ENCODE measurements at regions not wholly inside any gene's neighbourhood (a gene's known extent, or its start where the extent isn't known, plus 50 kb on each side); places are given as distances from the start of the nearest gene placed in this dataset.

GRCh38 chr4:32672359-32672758 lies 1952.2 kb downstream of the PCDH7 start:
- Mint-ChIP-seq H3K4me3 (ENCODE audit: unreplicated experiment) (no peak overlapping the region), H3K36me3 (ENCODE audit: insufficient read depth, unreplicated experiment) (no peaks in the 10 kb centered on the region), H3K9me3 (ENCODE audit: unreplicated experiment) (no peaks in the 10 kb centered on the region), H3K27ac (ENCODE audit: unreplicated experiment) (no peak overlapping the region), H3K27me3 (ENCODE audit: insufficient read depth, unreplicated experiment) (no peaks in the 10 kb centered on the region), H3K4me1 (ENCODE audit: low read depth, unreplicated experiment) (no peaks in the 10 kb centered on the region)
- Histone ChIP-seq H3K4me3 (ENCODE audit: low read depth, low read length) (no peak overlapping the region), H3K9me3 (no peaks in the 10 kb centered on the region), H3K36me3 (ENCODE audit: control insufficient read depth, insufficient read depth, low read length) (no peaks in the 10 kb centered on the region), H3K27me3 (replicated peaks; ENCODE audit: control insufficient read depth, insufficient read depth, low read length) (no peaks in the 10 kb centered on the region), H3K4me1 (no peaks in the 10 kb centered on the region)
- no peak for DNase-seq
- no peak for TF ChIP-seq CTCF (IDR thresholded peaks at IDR 0.05; ENCODE audit: insufficient read depth in 1 of 2, low read depth in 1 of 2, low read length in 1 of 2, severe bottlenecking in 1 of 2, unreplicated experiment in 1 of 2)
- BruUV-seq (replicated peaks), result no TSS peak
- POLR2A ChIA-PET, result no interaction called here
- intact Hi-C loops (cut with micrococcal nuclease; ENCODE audit: unreplicated experiment), result no loop called here
- CTCF ChIA-PET, result no interaction called here

DNA sequence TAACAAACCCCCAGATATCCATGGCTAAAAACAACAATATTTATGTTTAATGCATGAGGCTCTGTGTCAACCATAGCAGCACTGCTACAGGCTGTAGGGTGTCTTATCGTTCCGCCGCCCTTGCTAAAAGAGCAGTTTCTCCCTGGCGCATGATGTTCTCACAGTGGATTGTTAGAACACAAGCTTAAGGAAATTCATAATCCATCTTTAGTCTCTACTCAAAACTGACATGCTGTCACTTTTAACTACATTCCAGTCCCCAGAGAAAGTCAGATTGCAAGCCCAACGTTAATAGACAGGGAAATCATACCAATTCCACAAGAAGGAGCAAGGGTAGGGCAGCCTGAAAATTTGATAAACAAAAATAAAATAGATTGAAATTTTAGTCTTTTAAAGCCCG lies 1960.8 kb downstream of the PCDH7 start:
- intact Hi-C loops (cut with micrococcal nuclease; ENCODE audit: unreplicated experiment), result no loop called here
- Mint-ChIP-seq H3K27ac (ENCODE audit: unreplicated experiment) (no peak overlapping the region), H3K4me3 (ENCODE audit: unreplicated experiment) (no peak overlapping the region), H3K36me3 (ENCODE audit: insufficient read depth, unreplicated experiment) (no peaks in the 10 kb centered on the region), H3K27me3 (ENCODE audit: insufficient read depth, unreplicated experiment) (peaks cover 2% of the 10 kb centered on the region), H3K4me1 (ENCODE audit: low read depth, unreplicated experiment) (no peaks in the 10 kb centered on the region), H3K9me3 (ENCODE audit: unreplicated experiment) (peaks cover 10% of the 10 kb centered on the region)
- POLR2A ChIA-PET, result no interaction called here
- DNase-seq, result no peak
- CTCF ChIA-PET, result no interaction called here
- Histone ChIP-seq H3K4me1 (no peaks in the 10 kb centered on the region), H3K27me3 (replicated peaks; ENCODE audit: control insufficient read depth, insufficient read depth, low read length) (no peaks in the 10 kb centered on the region), H3K36me3 (ENCODE audit: control insufficient read depth, insufficient read depth, low read length) (no peaks in the 10 kb centered on the region), H3K4me3 (ENCODE audit: low read depth, low read length) (no peak overlapping the region), H3K9me3 (no peaks in the 10 kb centered on the region)
- BruUV-seq (replicated peaks), result no TSS peak
- no peak for TF ChIP-seq CTCF (IDR thresholded peaks at IDR 0.05; ENCODE audit: insufficient read depth in 1 of 2, low read depth in 1 of 2, low read length in 1 of 2, severe bottlenecking in 1 of 2, unreplicated experiment in 1 of 2)

DNA sequence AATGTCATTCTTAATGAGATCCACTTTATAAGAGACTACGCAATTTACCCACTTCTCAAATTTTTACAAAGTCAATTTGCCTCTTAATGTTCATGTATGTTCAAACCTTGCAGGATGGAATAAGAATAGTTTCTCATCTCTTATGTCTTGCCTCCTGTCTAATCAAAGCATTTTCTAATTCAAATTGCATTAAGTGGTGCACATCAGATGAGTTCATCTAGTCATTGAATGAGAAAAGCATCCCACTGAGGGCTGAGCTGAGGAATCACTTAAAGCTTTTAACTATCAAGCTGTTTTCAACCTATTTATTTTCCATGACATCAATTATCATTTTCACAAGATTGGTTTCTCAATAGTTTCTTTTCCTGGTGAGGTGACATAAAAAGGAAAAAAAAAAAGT lies 1964.0 kb downstream of the PCDH7 start:
- H3K4me3 ChIP-seq (ENCODE audit: low read depth, low read length), result no peak overlapping the region
- peaks cover 10% of the 10 kb centered on the region for H3K9me3 Mint-ChIP-seq (ENCODE audit: unreplicated experiment)
- no peaks in the 10 kb centered on the region for H3K9me3 ChIP-seq
- no peaks in the 10 kb centered on the region for H3K4me1 ChIP-seq
- no peak for DNase-seq
- H3K36me3 Mint-ChIP-seq (ENCODE audit: insufficient read depth, unreplicated experiment), result no peaks in the 10 kb centered on the region
- no peak overlapping the region for H3K27ac Mint-ChIP-seq (ENCODE audit: unreplicated experiment)
- H3K27me3 ChIP-seq (replicated peaks; ENCODE audit: control insufficient read depth, insufficient read depth, low read length), result no peaks in the 10 kb centered on the region
- peaks cover 2% of the 10 kb centered on the region for H3K27me3 Mint-ChIP-seq (ENCODE audit: insufficient read depth, unreplicated experiment)
- H3K36me3 ChIP-seq (ENCODE audit: control insufficient read depth, insufficient read depth, low read length), result no peaks in the 10 kb centered on the region
- POLR2A ChIA-PET, result no interaction called here
- BruUV-seq (replicated peaks), result no TSS peak
- TF ChIP-seq CTCF (IDR thresholded peaks at IDR 0.05; ENCODE audit: insufficient read depth in 1 of 2, low read depth in 1 of 2, low read length in 1 of 2, severe bottlenecking in 1 of 2, unreplicated experiment in 1 of 2), result no peak
- CTCF ChIA-PET, result no interaction called here
- H3K4me1 Mint-ChIP-seq (ENCODE audit: low read depth, unreplicated experiment), result no peaks in the 10 kb centered on the region
- H3K4me3 Mint-ChIP-seq (ENCODE audit: unreplicated experiment), result no peak overlapping the region
- intact Hi-C loops (cut with micrococcal nuclease; ENCODE audit: unreplicated experiment), result no loop called here

All from Caco-2 (cell line).